HG02884 (cell line): ENCODE measurements at regions not wholly inside any gene's neighbourhood (a gene's known extent, or its start where the extent isn't known, plus 50 kb on each side); places are given as distances from the start of the nearest gene placed in this dataset.

Experiments used
- ATAC-seq: cut with Tn5 transposase; IDR thresholded peaks from one replicate; pipeline ENCODE4 v1.9.1; 2021; ENCODE audit warnings: mild to moderate bottlenecking, moderate library complexity; ENCODE audit not compliant: unreplicated experiment

GRCh38 chr2:129135017-129135416 lies 816.3 kb upstream of the HS6ST1 start:
- ATAC-seq, result no peak

GRCh38 chr2:129139380-129139779 lies 820.7 kb upstream of the HS6ST1 start:
- no peak for ATAC-seq

DNA sequence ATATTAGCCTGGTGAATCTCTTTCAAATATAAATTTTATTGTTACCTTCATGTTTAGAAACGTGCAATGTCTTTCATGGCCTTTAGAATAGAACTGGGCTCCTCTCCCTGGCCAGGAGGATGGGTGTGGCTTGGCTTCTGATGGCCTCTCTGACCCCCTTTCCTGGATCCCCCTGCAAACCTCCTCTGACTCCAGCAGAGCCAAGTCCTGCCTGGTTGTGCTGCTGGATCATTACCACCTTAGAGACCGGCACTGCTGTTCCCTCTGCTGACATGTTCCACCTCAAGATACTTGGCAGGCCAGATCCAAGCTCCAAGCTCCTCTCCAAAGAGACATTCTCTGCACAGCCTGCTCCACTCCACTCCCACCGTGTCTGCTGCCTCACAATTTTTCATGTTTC lies 823.8 kb upstream of the HS6ST1 start:
- no peak for ATAC-seq

DNA sequence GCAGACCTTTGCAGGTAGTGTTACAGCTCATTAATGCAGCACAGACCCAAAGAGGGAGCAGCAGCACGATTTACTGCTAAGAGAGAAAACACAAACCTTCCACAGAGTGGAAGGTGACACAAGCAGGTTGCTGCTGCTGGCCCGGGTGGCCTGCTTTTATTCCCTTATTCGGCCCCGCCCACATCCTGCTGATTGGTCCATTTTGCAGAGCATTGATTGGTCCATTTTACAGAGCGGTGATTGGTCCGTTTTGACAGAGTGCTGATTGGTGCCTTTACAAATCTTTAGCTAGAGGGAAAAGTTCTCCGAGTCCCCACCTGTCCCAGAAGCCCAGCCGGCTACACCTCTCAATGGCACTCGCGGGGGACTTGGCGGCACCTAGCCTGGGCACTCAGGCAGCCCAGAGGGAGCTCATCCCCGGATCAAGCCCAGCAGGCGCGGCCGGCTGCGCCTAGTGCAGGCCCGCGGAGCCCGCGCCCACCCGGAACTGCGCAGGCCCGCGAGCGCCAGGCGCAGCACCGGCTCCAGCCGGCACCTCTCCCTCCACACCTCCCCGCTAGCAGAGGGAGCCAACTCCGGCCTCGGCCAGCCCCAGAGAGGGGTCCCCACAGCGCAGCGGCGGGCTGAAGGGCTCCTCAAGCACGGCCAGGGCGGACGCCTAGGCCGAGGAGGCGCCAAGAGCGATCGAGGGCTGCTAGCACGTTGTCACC lies 825.6 kb upstream of the HS6ST1 start:
- ATAC-seq, result no peak

DNA sequence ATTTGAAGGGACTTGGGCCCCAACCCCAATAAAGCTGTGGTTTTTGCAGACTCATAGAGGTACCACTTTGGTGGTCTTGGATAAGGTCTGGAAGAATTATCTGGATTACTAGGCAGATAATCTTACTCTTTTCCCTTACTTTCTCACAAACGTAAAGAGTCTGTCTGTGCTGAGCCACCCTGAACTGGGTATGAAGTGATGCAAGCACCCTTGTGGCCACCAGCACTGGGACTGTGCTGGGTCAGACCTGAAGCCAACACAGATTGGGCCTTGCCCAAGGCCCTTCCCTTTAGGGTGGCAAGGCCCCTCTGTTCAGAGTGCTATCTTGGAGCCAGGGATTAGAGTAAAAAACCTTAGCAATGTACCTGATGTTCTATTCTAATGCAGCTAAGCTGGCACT lies 827.0 kb upstream of the RAB6C start:
- no peak for ATAC-seq

GRCh38 chr2:129160879-129161278 lies 818.6 kb upstream of the RAB6C start:
- no peak for ATAC-seq

DNA sequence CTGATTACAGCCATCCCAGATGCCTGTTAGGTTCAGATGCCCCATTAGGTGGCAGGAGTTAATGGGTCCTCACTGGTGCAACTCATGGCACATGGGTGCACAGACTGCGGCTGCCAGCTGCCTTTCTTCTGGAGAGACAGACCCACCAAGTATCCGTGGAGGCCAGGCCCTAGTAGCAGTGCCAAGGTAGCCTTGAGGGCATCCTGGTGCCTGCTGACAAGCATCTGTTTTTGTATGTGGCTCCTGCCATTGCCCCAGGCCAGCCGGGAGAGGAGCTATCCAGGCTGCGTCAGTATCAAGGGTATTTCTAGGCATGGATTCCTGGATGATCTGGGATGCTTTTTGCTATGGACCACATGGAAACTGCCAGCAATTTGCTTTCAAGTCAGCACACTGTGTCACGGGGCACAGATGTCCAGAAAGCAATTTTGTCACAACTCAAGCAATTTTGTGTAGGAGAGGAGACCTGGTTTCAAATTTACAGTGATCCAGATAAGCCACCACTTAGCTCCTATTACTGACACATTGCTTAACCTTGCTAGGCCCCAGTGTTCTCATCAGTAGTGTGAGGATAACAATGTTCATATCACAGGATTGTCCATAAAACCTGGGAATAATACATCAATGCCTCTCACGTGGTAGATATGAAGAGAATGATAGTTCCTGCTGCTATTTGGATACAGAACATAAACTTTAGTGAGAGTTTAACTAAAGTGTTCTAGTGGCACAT lies 815.1 kb upstream of the RAB6C start:
- no peak for ATAC-seq

DNA sequence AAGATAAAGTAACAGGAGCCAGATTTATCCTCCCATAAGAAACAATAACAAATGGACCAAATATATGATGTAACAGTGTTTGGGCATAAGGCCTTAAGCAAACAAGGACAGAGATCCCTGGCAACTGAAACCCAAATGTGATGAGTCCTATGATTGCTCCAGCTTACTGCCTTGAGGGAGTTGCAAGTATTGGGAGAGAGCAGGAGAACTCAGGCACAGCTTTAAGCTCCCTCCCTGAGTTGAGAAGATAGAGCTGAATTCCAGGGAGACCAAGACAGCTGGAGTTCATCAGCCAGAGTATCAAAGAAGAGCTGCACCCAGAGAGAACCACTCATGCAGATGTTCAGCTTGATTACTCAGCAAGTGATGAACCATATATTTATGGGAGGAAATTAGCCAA lies 814.5 kb upstream of the RAB6C start:
- ATAC-seq, result no peak

DNA sequence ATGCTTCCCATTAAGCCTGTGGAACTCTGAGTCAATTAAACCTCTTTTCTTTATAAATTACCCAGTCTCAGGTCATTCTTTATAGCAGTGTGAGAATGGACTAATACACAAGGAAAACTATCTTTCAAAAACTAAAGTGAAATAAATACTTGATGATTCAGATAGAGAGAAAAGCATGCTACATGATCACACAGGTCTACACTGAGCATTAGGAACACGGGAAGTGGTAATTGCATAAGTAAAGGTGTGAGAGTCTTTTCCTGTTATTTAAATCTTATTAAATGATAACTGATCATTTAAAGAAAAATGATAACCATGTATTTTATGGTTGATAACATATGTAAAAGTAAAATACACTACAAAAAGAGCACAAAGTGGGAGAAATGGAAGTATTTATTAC lies 812.0 kb upstream of the RAB6C start:
- no peak for ATAC-seq

DNA sequence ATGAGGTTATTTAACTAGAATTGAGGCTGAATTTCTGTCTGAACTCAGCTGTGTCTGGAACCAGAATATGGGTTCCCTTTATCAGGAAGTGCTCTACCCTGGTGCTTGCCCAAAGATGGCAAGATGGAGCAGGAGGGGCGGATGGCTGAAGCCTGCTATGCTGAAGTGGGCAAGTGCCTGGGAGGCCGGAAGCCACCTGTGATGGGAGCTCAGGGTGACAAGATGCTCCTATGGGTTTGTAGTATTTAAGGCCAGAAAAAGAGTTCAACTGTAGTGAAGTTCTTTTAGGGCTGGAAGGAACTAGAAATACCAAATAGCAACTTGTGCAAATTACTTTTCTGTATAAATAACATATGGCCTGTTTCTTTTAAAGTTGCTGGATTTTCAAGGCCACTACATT lies 808.9 kb upstream of the RAB6C start:
- no peak for ATAC-seq

DNA sequence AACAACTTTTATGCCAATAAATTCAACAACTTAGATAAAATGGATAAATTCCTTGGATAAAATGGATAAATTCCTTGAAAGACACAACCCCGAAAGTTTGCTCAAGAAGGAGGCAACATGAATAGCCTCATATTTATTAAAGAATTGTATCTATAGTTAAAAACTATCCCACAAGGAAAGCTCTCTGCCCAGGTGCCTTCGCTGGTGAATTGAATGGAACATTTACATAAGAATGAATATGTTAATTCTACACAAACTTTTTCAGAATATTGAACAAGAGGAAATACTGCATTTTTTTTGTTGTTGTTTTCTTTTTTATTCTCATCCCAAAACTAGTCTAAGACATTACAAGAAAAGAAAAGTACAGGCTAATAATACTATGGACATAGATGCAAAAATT lies 805.3 kb upstream of the RAB6C start:
- ATAC-seq, result no peak

GRCh38 chr2:129175051-129175450 lies 804.4 kb upstream of the RAB6C start:
- no peak for ATAC-seq

GRCh38 chr2:129176375-129176774 lies 803.1 kb upstream of the RAB6C start:
- no peak for ATAC-seq

GRCh38 chr2:129178356-129178755 lies 801.1 kb upstream of the RAB6C start:
- no peak for ATAC-seq

DNA sequence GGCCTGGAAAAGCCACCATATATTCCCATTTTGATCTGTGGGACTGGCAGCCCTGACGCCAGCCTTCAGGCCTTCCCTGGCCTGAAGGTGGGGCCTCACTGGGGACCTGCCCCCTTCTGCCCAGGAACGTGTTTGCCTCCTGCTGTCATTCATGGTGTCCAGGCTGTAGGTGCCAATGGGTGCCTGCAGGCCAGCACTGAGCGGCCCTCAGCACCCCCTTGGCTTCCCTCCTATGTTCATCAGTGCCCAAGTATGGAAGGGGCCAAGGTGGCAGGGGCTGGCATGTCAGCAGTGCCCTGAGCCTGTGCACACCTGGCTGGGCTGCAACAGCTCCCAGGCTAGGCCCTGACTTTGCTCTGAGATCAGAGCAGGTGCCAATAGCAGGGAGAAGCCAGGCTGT lies 800.3 kb upstream of the RAB6C start:
- no peak for ATAC-seq

GRCh38 chr2:129180124-129180716 lies 799.2 kb upstream of the RAB6C start:
- no peak for ATAC-seq

DNA sequence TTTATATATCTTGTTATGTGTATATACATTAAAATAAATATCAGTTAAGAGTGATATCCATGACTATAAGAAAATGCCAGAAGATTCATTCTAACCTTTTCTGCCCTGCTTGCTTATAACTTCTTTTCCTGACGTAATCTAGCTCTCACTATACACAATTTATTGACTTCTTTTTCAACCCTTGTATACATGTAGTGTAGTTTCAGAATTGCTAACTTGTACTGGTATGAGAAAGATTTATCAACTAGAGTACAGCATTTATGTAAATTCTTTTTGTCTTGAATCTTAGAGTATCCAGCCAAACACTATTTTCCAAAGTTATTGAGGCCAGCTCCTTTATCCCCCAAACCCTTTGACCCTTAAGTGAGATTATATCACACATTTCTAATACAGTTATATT lies 798.0 kb upstream of the RAB6C start:
- ATAC-seq, result no peak

- no peak for ATAC-seq
Observed at GRCh38 chr2:129181963-129182362, 797.5 kb upstream of the RAB6C start.

GRCh38 chr2:129187343-129187742 lies 792.1 kb upstream of the RAB6C start:
- ATAC-seq, result no peak

GRCh38 chr2:129188451-129188850 lies 791.0 kb upstream of the RAB6C start:
- no peak for ATAC-seq

GRCh38 chr2:129189617-129190319 lies 789.7 kb upstream of the RAB6C start:
- ATAC-seq, result no peak

GRCh38 chr2:129190494-129190893 lies 789.0 kb upstream of the RAB6C start:
- ATAC-seq, result no peak
